ENCODE measurements at regions not wholly inside any gene's neighbourhood (a gene's known extent, or its start where the extent isn't known, plus 50 kb on each side); places are given as distances from the start of the nearest gene placed in this dataset.
"Not testable (repeated sequence)": the region's sequence is repeated elsewhere in the genome, so short reads cannot be mapped to it uniquely, and the experiment has no call there.

DNA sequence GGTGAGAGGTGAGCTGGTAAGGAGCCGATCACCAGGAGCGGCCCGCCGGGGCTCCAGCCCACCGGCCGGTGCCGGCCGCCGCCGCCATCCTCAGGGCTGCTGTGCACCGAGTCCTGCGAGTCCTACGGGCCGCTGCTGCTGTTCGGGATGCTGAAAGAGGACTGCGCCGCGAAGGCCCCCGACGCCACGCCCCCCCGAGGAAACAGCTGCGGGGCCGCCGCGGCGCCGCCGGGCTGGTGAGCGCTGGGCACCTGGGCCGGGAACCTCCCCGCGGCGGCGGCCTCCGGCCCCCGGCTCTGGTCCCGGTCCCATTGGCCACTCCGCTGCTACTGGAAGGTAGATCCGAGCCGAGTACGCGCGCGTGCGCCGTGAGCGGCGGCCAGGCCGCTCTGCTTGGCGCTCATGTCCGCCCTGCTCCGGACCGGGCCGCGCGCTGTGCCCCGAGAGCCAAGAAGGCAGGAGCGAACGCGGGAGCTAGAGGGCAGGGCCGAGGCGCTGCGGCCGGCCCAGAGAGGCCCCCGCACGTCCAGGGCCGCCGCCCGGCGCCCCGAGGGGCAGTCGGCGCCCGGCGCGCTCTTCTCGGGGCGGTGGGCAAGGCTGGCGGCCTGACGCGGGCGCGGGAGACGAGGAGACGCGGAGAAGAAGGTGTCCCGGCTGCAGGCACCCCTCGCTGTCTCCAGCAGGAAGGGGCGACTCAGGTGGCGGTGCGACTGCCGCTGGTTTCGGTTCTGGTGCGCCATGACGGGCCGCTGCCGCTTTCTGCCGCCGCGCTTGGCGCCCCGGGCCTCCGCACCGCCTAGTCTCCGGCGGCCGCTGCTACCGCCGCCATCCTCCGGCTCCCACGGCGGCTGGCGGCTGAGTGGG lies 121.3 kb upstream of the WIPF3 start:
- WGBS, 2 donors (ENCODE audit: low coverage in 1 of 2): no CpG with 5 or more reads among the region's 114 CpGs
- peak; percentile 29 for TF ChIP-seq POLR2AphosphoS5 (IDR thresholded peaks at IDR 0.05)
- peak; percentile 45 to 50 for TF ChIP-seq POLR2A (IDR thresholded peaks at IDR 0.05)
- TF ChIP-seq CTCF (IDR thresholded peaks at IDR 0.05): peak in 1 of 4 experiments; percentile 32
- TF ChIP-seq EP300 (IDR thresholded peaks at IDR 0.05): no peak
- Histone ChIP-seq H3K4me1 (peaks cover 0 to 31% (median 0%) of the 10 kb centered on the region in 3 donors), H3K36me3 (no peaks in the 10 kb centered on the region), H3K27ac (peak overlapping the region; percentile 85 to 98 (median 95)), H3K27me3 (no peaks in the 10 kb centered on the region), H3K4me3 (peak overlapping the region; percentile 43 to 88), H3K9me3 (no peaks in the 10 kb centered on the region)
- peak; percentile 92 for ATAC-seq

- Histone ChIP-seq H3K27ac (peak overlapping the region; percentile 85 to 98 (median 95)), H3K4me1 (peaks cover 0 to 31% (median 0%) of the 10 kb centered on the region in 3 donors), H3K4me3 (peak overlapping the region; percentile 43 to 88)
- H3K36me3 ChIP-seq, ATAC-seq, H3K27me3 ChIP-seq, H3K9me3 ChIP-seq: not testable (repeated sequence)
- 2 to 15% methylated on average over 4 to 15 of the region's 21 CpGs for WGBS, 2 donors (ENCODE audit: low coverage in 1 of 2)
Measured at GRCh38 chr7:29685651-29686271, 120.5 kb upstream of the WIPF3 start.

DNA sequence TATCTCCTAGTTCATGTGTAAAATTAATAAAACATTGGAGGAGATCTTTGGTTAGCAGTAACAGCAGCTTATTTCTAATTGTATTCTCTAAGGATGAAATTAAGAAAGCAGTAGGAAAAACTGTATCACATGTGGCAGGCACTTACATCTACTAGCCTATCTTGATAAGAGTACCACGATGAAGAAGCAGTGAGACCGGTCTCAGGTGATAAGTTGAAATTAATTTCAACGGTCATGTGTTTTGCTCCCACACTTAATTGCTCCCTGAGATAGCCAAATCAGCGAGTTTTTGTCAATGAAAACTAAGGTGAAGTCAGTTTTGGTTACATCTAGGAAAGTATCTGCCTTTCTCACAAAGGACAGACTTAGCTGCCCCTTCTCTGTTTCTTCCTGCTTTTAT lies 115.8 kb upstream of the WIPF3 start:
- not testable (repeated sequence) for H3K4me3 ChIP-seq, H3K36me3 ChIP-seq, H3K9me3 ChIP-seq, H3K4me1 ChIP-seq, H3K27ac ChIP-seq, H3K27me3 ChIP-seq, ATAC-seq
- 90 to 92% methylated on average over 2 to 4 of the region's 4 CpGs for WGBS, 2 donors (ENCODE audit: low coverage in 1 of 2)

GRCh38 chr7:29696402-29696801 lies 109.9 kb upstream of the WIPF3 start:
- H3K9me3 ChIP-seq, H3K4me3 ChIP-seq, H3K4me1 ChIP-seq, ATAC-seq, H3K27me3 ChIP-seq, H3K27ac ChIP-seq, H3K36me3 ChIP-seq: not testable (repeated sequence)
- 68 to 88% methylated on average over 5 of the region's 5 CpGs for WGBS, 2 donors (ENCODE audit: low coverage in 1 of 2)

- 100% methylated on average over 1 of the region's 2 CpGs; no CpG with 5 or more reads in 1 of the 2 donors for WGBS, 2 donors (ENCODE audit: low coverage in 1 of 2)
- ATAC-seq: not testable (repeated sequence)
Measured at GRCh38 chr7:29699723-29700122, 106.6 kb upstream of the WIPF3 start.

GRCh38 chr7:29701540-29701939 lies 104.8 kb upstream of the WIPF3 start:
- H3K27me3 ChIP-seq, H3K4me1 ChIP-seq, H3K4me3 ChIP-seq, H3K27ac ChIP-seq, ATAC-seq, H3K36me3 ChIP-seq, H3K9me3 ChIP-seq: not testable (repeated sequence)
- 100% methylated on average over 1 of the region's 1 CpG; no CpG with 5 or more reads in 1 of the 2 donors for WGBS, 2 donors (ENCODE audit: low coverage in 1 of 2)

More at GRCh38 chr7:29699723-29700122, 106.6 kb upstream of the WIPF3 start:
- H3K4me3 ChIP-seq, H3K27me3 ChIP-seq, H3K9me3 ChIP-seq, H3K36me3 ChIP-seq, H3K4me1 ChIP-seq, H3K27ac ChIP-seq: not testable (repeated sequence)

GRCh38 chr7:29703830-29704229 lies 102.5 kb upstream of the WIPF3 start:
- not testable (repeated sequence) for ATAC-seq, H3K9me3 ChIP-seq, H3K4me1 ChIP-seq, H3K36me3 ChIP-seq, H3K27me3 ChIP-seq, H3K27ac ChIP-seq, H3K4me3 ChIP-seq
- WGBS, 2 donors (ENCODE audit: low coverage in 1 of 2): 87 to 98% methylated on average over 4 of the region's 4 CpGs

DNA sequence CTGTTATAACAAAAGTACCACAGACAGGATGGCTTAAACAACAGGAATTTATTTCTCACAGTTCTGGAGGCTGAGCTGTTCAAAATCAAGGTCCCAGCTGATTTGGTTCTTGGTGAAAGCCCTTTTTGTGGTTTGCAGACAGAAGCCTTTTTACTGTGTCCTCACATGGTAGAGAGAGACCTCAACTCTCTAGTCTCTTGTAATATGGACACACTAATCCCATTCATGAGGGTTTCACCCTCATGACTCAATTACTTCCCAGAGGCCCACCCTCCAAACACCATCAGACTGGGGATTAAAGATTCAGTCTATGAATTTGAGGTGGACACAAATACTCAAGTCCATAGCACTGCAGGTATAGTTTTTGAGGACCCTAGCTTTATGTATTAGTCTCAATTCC lies 97.3 kb upstream of the WIPF3 start:
- not testable (repeated sequence) for H3K4me3 ChIP-seq, H3K27ac ChIP-seq, H3K4me1 ChIP-seq, H3K27me3 ChIP-seq, ATAC-seq, H3K9me3 ChIP-seq, H3K36me3 ChIP-seq

DNA sequence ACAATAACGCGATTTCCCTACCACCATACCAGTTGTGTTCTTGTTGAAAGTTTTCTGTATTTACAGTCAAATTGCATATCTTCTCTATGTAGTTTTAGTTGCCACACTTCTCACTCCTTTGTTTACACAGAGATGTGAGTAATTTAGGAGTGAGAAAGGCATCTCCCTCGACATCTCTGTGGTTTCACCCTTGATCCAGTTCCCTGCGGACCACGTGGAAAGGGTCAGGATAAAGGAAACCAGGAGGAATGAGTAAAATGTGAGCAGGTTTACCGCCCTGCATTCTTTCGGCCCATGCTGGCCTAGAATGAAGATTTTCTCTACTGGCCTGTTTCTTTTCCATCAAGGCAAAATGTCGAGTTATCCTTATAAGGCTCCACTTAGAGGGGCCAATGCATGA lies 83.2 kb upstream of the WIPF3 start:
- not testable (repeated sequence) for H3K9me3 ChIP-seq, H3K27me3 ChIP-seq, ATAC-seq, H3K36me3 ChIP-seq, H3K4me3 ChIP-seq, H3K4me1 ChIP-seq, H3K27ac ChIP-seq
- WGBS, 2 donors (ENCODE audit: low coverage in 1 of 2): 30 to 33% methylated on average over 6 to 8 of the region's 8 CpGs

Data from gastroesophageal sphincter (tissue), 4 donors.